NOMO-1 (cell line): ENCODE measurements at regions not wholly inside any gene's neighbourhood (a gene's known extent, or its start where the extent isn't known, plus 50 kb on each side); places are given as distances from the start of the nearest gene placed in this dataset.

ENCODE experiments used
- DNase-seq, 2 experiments: peaks; one replicate each; lab custom pipeline; 2025; ENCODE audit not compliant: unreplicated experiment in 2 of 2; lab: John Stamatoyannopoulos, UW

DNA sequence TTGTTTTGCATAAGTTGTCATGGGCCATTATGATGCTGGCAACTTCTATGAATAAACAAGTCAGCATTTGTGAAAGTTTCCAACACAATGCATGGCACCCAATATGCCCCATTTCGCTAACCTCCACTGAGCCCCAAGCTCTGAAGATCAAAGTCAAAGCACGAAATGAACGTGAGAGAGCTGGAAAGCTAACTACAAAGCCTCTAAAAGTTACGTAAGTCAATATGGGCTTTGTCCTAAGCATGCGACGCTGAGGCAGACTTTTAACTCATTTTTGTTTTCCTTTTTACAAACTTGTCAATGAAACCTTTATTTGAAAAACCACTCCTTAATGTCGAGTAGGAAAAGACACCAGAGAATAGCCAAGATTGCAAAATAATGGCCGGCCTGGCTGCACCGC is 131.6 kb upstream of the NUDT7 start:
- DNase-seq, result no peak

DNA sequence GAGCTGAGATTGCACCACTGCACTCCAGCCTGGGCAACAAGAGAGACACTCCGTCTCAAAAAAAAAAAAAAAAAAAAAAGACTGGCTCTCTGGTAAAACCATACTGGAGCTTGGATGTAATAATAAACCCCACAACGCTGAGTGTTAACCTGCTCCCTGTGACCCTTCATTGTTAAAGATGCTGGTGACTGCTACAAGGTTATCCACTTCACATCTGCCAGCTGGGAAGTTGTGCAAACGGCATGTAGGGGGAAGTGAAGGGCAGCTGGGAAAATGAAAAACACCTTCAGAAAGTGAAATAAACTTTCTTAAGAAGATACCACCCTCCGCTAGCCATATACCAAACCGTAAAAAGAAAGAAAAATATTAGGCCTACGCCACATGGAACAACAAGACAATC is 131.0 kb upstream of the NUDT7 start:
- DNase-seq, result no peak

- DNase-seq, result no peak
These were observed 130.3 kb upstream of the NUDT7 start for GRCh38 chr16:77592021-77592420.

DNA sequence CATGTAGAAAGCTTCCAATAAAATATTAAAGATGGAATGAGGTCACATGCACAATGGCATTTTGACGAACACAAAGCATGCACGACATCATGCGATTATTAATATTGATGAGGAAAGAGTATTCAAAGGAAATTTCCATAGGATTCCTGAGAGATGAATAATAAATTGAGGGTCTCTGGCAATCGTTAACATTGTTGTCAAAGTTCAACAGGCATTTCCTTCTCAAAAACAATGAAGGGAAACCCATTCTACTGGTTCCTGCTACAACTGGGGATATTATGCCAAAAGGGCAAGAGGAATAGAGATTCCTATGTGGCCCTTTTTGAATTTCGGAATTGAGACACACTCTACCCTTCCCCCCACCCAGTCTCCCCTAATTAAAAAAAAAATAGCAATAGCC is 128.3 kb upstream of the NUDT7 start:
- no peak for DNase-seq

DNA sequence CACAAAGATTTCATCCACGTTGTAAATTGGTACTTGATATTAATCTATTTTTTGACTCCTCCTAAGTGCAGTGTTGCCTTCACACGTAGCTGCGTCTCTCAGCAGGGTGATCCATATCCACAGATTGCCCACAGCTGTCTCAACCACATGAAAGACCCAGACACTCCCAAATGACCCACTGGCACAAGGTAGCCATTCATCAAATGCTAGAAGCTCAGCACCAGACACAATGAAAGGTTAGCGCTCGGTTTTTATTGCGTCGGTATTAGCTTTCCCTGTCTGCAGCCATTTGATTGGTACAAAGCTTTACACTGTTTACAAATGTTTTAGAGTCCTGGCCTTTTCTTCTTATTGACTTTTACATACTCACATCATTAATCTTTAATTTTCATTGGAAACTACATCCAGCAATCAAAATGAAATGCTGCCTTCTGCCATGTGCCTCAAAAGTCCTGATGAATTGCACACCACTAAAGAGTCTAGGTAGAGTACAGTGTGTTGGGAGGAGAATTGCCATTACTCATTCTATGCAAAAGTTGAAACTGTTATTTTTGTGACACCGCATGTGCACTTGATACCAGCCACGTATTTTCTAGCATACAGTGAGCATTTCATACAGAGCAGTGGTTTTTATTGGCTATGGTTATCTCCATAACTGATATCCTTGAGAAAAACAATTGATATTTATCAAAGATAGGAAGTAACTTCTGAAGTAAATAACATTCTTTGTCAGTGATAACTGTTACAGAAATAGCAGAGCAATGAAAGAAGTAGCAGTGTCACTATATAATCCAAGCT is 127.3 kb upstream of the NUDT7 start:
- DNase-seq, result no peak

DNA sequence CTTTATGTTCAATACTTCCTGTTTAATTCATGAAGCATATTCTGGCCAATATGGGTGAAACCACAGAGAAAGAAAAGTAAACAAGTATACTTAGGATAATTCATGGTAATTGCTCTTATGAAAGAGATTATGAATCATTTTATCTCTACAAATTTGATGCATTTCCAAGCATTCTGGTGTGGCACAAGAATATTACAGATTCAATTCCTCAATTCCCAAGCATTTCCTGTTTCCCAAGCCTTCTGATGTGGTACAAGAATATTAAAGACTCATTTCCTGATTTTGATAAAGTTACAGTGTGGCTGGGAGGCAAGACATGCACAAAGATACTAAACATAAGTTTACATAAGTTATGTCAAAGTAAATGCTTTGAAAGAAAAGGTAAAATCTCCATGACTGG is 126.1 kb upstream of the NUDT7 start:
- peak in 1 of 2 experiments; percentile 31 for DNase-seq

DNA sequence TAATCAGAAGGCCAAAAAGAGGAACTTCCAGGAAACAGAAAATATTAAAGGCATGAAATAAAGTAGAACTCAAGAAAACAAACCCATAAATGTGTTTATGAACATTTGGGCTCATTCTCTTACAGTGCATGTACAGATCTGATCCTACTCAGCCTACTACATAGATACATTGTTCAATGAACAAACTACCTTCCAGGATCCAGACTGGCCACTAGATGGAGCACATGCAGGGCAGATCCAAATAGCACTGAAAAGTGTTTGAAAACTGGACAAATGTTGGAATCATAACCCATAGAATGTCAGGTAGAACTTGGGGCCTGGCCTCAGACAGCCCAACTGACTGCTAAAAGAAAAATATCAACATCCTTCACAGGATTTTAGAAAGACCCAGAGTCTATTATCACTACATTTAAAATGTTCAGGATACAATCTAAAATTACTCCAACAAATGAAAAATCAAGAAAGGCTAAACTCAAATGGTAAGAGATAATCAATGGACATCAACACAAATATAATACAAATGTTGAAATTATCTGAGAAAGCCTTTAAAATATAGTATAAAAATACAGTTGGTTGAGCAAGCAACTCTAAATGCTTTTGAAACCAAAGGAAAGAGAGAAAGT is 122.4 kb upstream of the NUDT7 start:
- peak; percentile 23 to 31 for DNase-seq

- no peak for DNase-seq
These were observed 121.8 kb upstream of the NUDT7 start for GRCh38 chr16:77600555-77600954.

GRCh38 chr16:77603656-77604055 is 118.7 kb upstream of the NUDT7 start:
- no peak for DNase-seq

DNA sequence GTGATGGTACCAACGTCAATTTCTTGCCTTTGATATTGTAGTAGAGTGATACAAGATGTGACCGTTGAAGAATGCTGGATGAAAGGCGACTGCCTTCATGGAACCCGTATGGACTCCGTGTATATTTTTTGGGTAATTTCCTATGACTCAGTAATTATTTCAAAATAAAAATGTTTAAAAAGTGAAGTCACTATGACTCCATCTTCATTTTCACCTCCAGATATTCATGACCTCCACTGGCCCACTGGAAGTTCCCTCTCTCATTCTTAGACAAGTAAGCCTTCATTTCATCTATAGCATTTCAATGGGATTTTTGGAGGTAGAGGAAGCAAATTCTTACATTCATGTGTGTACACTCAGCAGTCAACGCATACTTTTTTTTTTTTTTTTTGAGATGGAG is 111.8 kb upstream of the NUDT7 start:
- no peak for DNase-seq

DNA sequence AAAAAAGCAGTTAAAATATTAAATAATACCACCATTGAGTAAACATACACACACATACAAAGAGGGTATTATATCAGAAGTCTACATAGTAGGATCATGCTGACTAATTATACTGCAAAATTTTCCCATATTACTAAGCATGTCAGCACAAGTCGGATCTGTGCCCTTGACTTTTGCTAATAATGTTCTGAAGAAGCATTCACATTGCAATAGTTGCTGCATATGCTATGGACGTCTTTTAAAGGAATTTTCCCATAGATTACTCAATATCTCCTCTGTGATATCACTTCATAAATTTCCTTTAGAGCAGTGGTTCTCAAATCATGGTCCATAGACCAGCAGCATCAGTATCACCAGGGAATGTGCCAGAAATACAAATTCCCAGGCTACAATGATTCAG is 110.9 kb upstream of the NUDT7 start:
- no peak for DNase-seq

- no peak for DNase-seq
These were observed 109.7 kb upstream of the NUDT7 start for GRCh38 chr16:77612596-77612995.

- DNase-seq, result no peak
These were observed 109.2 kb upstream of the NUDT7 start for GRCh38 chr16:77613095-77613494.

GRCh38 chr16:77617553-77617952 is 104.8 kb upstream of the NUDT7 start:
- no peak for DNase-seq

GRCh38 chr16:77617996-77618395 is 104.3 kb upstream of the NUDT7 start:
- no peak for DNase-seq

- no peak for DNase-seq
These were observed 103.4 kb upstream of the NUDT7 start for GRCh38 chr16:77618951-77619350.

DNA sequence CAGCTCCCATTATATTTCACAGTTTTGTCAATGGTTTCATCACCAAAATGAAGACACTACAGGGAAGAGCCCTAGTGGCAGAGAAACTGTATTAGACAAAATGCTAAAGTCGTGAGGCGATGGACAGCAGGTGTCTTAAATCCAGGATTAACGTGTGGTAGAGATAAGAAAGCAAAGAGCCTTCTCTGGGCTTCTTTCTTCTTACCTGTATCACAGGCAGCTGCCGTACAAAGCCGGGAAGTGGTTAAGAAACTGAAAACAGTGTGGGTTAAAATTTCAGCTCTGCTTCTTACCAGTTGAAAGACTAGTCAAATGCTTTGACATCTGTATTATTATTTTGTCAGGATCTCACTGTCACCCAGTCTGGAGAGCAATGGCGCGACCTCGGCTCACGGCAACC is 98.2 kb upstream of the NUDT7 start:
- no peak for DNase-seq

DNA sequence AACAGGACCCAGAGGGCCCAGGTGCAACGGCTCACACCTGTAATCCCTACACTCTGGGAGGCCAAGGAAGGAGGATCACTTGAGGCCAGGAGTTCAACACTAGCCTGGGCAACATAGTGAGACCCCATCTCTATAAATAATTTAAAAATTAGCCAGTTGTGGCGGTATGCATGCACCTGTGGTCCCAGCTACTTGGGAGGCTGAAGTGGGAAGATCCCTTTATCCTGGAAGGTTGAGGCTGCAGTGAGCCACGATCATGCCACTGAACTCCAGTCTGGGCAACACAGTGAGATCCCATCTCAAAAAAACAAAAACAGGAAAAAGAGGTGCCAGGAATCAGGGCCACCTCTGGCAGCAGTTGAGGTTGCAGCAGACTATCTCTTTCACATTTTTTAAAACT is 85.7 kb upstream of the NUDT7 start:
- no peak for DNase-seq

- no peak for DNase-seq
These were observed 84.4 kb upstream of the NUDT7 start for GRCh38 chr16:77637940-77638339.

DNA sequence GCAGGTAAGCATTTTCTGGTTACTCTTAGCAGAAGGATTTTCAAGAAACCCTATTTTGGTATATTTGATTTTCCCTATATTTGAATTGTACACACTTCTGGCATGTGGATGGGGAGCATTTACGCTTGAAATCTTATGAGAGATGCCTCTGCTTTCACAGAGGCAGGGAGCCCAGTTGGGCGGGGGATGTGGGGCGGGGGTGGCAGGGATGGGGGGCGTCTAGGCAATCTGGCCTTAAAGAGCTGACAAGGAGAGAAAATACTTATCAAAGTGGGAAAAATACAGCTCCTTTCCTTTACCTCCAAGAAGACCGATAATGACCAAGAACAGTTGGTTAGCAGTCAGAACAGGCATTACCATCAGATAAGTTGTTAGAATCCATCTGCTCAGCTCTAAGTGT is 79.1 kb upstream of the NUDT7 start:
- DNase-seq, result no peak

GRCh38 chr16:77645764-77646163 is 76.5 kb upstream of the NUDT7 start:
- DNase-seq, result no peak

GRCh38 chr16:77647726-77648125 is 74.6 kb upstream of the NUDT7 start:
- DNase-seq, result no peak

DNA sequence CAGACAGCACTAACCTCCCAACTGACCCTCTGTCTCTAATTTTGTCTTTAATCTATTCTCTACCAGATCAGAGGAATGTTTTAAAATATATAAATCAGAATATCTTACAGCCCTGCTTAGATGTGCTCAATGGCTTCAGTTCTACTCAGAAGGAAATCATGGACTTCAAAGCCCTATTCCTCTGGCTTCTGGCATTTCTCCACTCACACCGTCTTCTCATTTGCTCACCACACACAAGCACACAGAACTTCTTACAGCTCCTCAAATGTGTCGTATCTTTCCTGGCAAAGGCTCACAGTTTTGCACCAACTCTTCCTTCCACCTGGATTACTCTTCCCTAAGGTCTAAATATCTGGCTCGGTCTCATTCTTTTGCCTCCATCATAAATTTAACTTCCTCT is 71.6 kb upstream of the NUDT7 start:
- no peak for DNase-seq
